Neural cell (in vitro differentiated cells): ENCODE measurements at regions not wholly inside any gene's neighbourhood (a gene's known extent, or its start where the extent isn't known, plus 50 kb on each side); places are given as distances from the start of the nearest gene placed in this dataset.
"Not testable (repeated sequence)": the region's sequence is repeated elsewhere in the genome, so short reads cannot be mapped to it uniquely, and the experiment has no call there.

Experiments
- H2AFZ ChIP-seq: fragments of 200-600, 300-800 bp; sonication (generic), shearing (Covaris generic); 2 replicates; pipeline ENCODE4 v1.6.0; 2014; ENCODE audit warnings: low read depth, mild to moderate bottlenecking, antibody characterized with exemption, low read length, moderate library complexity
- H3F3A ChIP-seq: fragments of 200-600 bp; shearing (Covaris generic); 2 replicates; pipeline ENCODE4 v1.6.1; 2016; ENCODE audit warnings: mild to moderate bottlenecking, moderate library complexity, mixed read lengths, antibody characterized with exemption, low read length; ENCODE audit not compliant: insufficient read depth, poor library complexity, severe bottlenecking
- H3K27ac ChIP-seq: fragments of 200-600, 300-800 bp; sonication (generic), shearing (Covaris generic); 2 replicates; pipeline ENCODE4 v1.5.1; 2014; ENCODE audit warnings: mild to moderate bottlenecking, low read length, moderate library complexity
- H3K27me3 ChIP-seq: fragments of 300-800, 200-600 bp; sonication (generic), shearing (Covaris generic); 2 replicates; pipeline ENCODE4 v1.6.0; 2014; ENCODE audit warnings: mild to moderate bottlenecking, low read depth, low read length, moderate library complexity; ENCODE audit not compliant: insufficient read depth
- H3K36me3 ChIP-seq: fragments of 300-800, 200-600 bp; sonication (generic), shearing (Covaris generic); 2 replicates; pipeline ENCODE4 v1.5.1; 2014; ENCODE audit warnings: mild to moderate bottlenecking, antibody characterized with exemption, low read length, moderate library complexity; ENCODE audit not compliant: insufficient read depth
- H3K4me2 ChIP-seq: fragments of 300-800, 200-600 bp; sonication (generic), shearing (Covaris generic); 2 replicates; pipeline ENCODE4 v1.6.0; 2014; ENCODE audit warnings: mild to moderate bottlenecking, low read length
- H3K4me3 ChIP-seq: fragments of 300-800, 200-600 bp; sonication (generic), shearing (Covaris generic); 2 replicates; pipeline ENCODE4 v1.5.1; 2014; ENCODE audit warnings: mild to moderate bottlenecking, low read length, moderate library complexity
- H3K79me2 ChIP-seq: fragments of 200-600 bp; shearing (Covaris generic); replicated peaks from 2 replicates; pipeline ENCODE4 v1.6.0; 2014; ENCODE audit warnings: mild to moderate bottlenecking, low read length, moderate library complexity; ENCODE audit not compliant: insufficient read depth
- H3K9ac ChIP-seq: fragments of 300-800, 200-600 bp; sonication (generic), shearing (Covaris generic); 2 replicates; pipeline ENCODE4 v1.6.1; 2016; ENCODE audit warnings: mild to moderate bottlenecking, low read length, mixed read lengths
- H3K9me2 ChIP-seq: fragments of 200-600 bp; shearing (Covaris generic); 2 replicates; pipeline ENCODE4 v1.6.1; 2016; ENCODE audit warnings: mild to moderate bottlenecking, low read length, mixed read lengths; ENCODE audit not compliant: insufficient read depth
- H3K9me3 ChIP-seq: fragments of 200-600, 300-800 bp; sonication (generic), shearing (Covaris generic); 2 replicates; pipeline ENCODE4 v1.6.1; 2016; ENCODE audit warnings: mild to moderate bottlenecking, mixed run types, low read length, moderate library complexity, mixed read lengths
- H4K20me1 ChIP-seq: fragments of 200-600 bp; shearing (Covaris generic); 2 replicates; pipeline ENCODE4 v1.6.1; 2016; ENCODE audit warnings: mild to moderate bottlenecking, mixed run types; ENCODE audit not compliant: insufficient read depth
- CTCF ChIP-seq: fragments of 450-650 bp; IDR thresholded peaks from 2 replicates; pipeline ENCODE4 v1.5.1; 2014; ENCODE audit warnings: antibody characterized with exemption, mild to moderate bottlenecking, moderate library complexity; ENCODE audit not compliant: poor library complexity, severe bottlenecking
- small RNA-seq, 3 experiments: library from RNA; depleted of rRNA; stranded (forward); fragments of <200 nt; gene quantifications; one replicate each; pipeline ENCODE3, GENCODE V24; 2012

GRCh38 chr2:94797235-94797634, 74.0 kb upstream of the TEKT4 start:
- H3K9ac ChIP-seq, H3K9me2 ChIP-seq, H3K4me3 ChIP-seq, H3K9me3 ChIP-seq, H3K79me2 ChIP-seq, H2AFZ ChIP-seq, H3F3A ChIP-seq, H3K27me3 ChIP-seq, H3K27ac ChIP-seq, H4K20me1 ChIP-seq, H3K36me3 ChIP-seq, H3K4me2 ChIP-seq: not testable (repeated sequence)
- peak; percentile 23 for TF ChIP-seq CTCF

Small RNAs in the stretch of these regions (small RNA-seq; reads per million reads assigned to genes)
- 0 reads per million in 3 experiments for gene CNN2P11
